DOHH2 (cell line): ENCODE measurements at regions not wholly inside any gene's neighbourhood (a gene's known extent, or its start where the extent isn't known, plus 50 kb on each side); places are given as distances from the start of the nearest gene placed in this dataset.

Experiments
- CTCF ChIP-seq: fragments of 200-600 bp; sonication (generic); IDR thresholded peaks from one replicate; pipeline ENCODE4 v1.5.1; 2014; ENCODE audit warnings: antibody characterized with exemption, mild to moderate bottlenecking, low read depth, low read length; ENCODE audit not compliant: poor library complexity, severe bottlenecking
- EZH2phosphoT487 ChIP-seq: fragments of 200-600 bp; sonication (generic); IDR thresholded peaks from 2 replicates; pipeline ENCODE4 v1.6.1; 2017; ENCODE audit warnings: borderline replicate concordance, mild to moderate bottlenecking, antibody characterized with exemption, low read length, moderate library complexity, mixed read lengths

- TF ChIP-seq CTCF: no peak
- no peak for TF ChIP-seq EZH2phosphoT487
Observed at GRCh38 chr3:109713288-109713687, 375.9 kb upstream of the DPPA4 start.
